ENCODE measurements at regions not wholly inside any gene's neighbourhood (a gene's known extent, or its start where the extent isn't known, plus 50 kb on each side); places are given as distances from the start of the nearest gene placed in this dataset.

DNA sequence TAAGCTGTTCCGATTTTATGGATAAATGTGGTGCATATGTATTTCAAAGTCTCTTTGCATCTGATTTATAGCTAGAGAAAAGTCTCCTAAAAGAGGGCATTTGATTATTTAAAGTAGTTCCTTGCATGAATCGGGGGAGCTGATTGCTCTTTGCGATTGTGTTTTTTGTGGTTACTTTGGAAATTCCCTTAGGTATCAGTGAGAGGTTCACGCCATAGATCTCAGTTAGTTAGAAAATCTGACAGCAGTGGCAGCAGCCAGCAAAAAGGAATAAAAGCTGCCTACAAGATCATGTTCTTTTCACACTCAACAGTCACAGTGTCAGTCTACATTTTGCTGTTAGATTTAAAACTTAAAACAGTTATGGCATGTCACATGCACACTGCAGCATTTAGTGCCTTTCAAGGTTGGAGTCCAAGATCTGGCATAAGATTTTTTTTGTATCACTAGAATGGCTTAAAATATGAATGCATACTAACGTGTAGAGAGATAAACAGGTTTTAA is 436.5 kb upstream of the PCDH20 start:
- TF ChIP-seq, protein P1, sequence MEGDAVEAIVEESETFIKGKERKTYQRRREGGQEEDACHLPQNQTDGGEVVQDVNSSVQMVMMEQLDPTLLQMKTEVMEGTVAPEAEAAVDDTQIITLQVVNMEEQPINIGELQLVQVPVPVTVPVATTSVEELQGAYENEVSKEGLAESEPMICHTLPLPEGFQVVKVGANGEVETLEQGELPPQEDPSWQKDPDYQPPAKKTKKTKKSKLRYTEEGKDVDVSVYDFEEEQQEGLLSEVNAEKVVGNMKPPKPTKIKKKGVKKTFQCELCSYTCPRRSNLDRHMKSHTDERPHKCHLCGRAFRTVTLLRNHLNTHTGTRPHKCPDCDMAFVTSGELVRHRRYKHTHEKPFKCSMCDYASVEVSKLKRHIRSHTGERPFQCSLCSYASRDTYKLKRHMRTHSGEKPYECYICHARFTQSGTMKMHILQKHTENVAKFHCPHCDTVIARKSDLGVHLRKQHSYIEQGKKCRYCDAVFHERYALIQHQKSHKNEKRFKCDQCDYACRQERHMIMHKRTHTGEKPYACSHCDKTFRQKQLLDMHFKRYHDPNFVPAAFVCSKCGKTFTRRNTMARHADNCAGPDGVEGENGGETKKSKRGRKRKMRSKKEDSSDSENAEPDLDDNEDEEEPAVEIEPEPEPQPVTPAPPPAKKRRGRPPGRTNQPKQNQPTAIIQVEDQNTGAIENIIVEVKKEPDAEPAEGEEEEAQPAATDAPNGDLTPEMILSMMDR (conservative IDR thresholded peaks at IDR 0.05; ENCODE audit: low read depth in 2 of 2): no peak
- TF ChIP-seq EZH2 (IDR thresholded peaks at IDR 0.05; ENCODE audit: low read depth, unreplicated experiment) (no peak), POLR2AphosphoS5 (IDR thresholded peaks at IDR 0.05; ENCODE audit: low read depth) (no peak), CREB1 (CRISPR knock-in tag; IDR thresholded peaks at IDR 0.05; ENCODE audit: low read depth) (no peak), NANOG (IDR thresholded peaks at IDR 0.05; ENCODE audit: borderline replicate concordance) (no peak), ZNF114 (CRISPR knock-in tag; IDR thresholded peaks at IDR 0.05) (no peak), EZH2phosphoT487 (IDR thresholded peaks at IDR 0.05; ENCODE audit: unreplicated experiment) (no peak), JUNB (IDR thresholded peaks at IDR 0.05; ENCODE audit: unreplicated experiment) (no peak), STAT1 (IDR thresholded peaks at IDR 0.05; ENCODE audit: unreplicated experiment) (no peak)
- TF ChIP-seq, protein P2, sequence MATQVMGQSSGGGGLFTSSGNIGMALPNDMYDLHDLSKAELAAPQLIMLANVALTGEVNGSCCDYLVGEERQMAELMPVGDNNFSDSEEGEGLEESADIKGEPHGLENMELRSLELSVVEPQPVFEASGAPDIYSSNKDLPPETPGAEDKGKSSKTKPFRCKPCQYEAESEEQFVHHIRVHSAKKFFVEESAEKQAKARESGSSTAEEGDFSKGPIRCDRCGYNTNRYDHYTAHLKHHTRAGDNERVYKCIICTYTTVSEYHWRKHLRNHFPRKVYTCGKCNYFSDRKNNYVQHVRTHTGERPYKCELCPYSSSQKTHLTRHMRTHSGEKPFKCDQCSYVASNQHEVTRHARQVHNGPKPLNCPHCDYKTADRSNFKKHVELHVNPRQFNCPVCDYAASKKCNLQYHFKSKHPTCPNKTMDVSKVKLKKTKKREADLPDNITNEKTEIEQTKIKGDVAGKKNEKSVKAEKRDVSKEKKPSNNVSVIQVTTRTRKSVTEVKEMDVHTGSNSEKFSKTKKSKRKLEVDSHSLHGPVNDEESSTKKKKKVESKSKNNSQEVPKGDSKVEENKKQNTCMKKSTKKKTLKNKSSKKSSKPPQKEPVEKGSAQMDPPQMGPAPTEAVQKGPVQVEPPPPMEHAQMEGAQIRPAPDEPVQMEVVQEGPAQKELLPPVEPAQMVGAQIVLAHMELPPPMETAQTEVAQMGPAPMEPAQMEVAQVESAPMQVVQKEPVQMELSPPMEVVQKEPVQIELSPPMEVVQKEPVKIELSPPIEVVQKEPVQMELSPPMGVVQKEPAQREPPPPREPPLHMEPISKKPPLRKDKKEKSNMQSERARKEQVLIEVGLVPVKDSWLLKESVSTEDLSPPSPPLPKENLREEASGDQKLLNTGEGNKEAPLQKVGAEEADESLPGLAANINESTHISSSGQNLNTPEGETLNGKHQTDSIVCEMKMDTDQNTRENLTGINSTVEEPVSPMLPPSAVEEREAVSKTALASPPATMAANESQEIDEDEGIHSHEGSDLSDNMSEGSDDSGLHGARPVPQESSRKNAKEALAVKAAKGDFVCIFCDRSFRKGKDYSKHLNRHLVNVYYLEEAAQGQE (IDR thresholded peaks at IDR 0.05; ENCODE audit: unreplicated experiment): no peak
- TF ChIP-seq, protein P3, sequence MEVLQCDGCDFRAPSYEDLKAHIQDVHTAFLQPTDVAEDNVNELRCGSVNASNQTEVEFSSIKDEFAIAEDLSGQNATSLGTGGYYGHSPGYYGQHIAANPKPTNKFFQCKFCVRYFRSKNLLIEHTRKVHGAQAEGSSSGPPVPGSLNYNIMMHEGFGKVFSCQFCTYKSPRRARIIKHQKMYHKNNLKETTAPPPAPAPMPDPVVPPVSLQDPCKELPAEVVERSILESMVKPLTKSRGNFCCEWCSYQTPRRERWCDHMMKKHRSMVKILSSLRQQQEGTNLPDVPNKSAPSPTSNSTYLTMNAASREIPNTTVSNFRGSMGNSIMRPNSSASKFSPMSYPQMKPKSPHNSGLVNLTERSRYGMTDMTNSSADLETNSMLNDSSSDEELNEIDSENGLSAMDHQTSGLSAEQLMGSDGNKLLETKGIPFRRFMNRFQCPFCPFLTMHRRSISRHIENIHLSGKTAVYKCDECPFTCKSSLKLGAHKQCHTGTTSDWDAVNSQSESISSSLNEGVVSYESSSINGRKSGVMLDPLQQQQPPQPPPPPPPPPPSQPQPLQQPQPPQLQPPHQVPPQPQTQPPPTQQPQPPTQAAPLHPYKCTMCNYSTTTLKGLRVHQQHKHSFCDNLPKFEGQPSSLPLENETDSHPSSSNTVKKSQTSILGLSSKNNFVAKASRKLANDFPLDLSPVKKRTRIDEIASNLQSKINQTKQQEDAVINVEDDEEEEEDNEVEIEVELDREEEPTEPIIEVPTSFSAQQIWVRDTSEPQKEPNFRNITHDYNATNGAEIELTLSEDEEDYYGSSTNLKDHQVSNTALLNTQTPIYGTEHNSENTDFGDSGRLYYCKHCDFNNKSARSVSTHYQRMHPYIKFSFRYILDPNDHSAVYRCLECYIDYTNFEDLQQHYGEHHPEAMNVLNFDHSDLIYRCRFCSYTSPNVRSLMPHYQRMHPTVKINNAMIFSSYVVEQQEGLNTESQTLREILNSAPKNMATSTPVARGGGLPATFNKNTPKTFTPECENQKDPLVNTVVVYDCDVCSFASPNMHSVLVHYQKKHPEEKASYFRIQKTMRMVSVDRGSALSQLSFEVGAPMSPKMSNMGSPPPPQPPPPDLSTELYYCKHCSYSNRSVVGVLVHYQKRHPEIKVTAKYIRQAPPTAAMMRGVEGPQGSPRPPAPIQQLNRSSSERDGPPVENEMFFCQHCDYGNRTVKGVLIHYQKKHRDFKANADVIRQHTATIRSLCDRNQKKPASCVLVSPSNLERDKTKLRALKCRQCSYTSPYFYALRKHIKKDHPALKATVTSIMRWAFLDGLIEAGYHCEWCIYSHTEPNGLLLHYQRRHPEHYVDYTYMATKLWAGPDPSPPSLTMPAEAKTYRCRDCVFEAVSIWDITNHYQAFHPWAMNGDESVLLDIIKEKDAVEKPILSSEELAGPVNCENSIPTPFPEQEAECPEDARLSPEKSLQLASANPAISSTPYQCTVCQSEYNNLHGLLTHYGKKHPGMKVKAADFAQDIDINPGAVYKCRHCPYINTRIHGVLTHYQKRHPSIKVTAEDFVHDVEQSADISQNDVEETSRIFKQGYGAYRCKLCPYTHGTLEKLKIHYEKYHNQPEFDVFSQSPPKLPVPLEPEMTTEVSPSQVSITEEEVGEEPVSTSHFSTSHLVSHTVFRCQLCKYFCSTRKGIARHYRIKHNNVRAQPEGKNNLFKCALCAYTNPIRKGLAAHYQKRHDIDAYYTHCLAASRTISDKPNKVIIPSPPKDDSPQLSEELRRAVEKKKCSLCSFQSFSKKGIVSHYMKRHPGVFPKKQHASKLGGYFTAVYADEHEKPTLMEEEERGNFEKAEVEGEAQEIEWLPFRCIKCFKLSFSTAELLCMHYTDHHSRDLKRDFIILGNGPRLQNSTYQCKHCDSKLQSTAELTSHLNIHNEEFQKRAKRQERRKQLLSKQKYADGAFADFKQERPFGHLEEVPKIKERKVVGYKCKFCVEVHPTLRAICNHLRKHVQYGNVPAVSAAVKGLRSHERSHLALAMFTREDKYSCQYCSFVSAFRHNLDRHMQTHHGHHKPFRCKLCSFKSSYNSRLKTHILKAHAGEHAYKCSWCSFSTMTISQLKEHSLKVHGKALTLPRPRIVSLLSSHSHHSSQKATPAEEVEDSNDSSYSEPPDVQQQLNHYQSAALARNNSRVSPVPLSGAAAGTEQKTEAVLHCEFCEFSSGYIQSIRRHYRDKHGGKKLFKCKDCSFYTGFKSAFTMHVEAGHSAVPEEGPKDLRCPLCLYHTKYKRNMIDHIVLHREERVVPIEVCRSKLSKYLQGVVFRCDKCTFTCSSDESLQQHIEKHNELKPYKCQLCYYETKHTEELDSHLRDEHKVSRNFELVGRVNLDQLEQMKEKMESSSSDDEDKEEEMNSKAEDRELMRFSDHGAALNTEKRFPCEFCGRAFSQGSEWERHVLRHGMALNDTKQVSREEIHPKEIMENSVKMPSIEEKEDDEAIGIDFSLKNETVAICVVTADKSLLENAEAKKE (CRISPR knock-in tag; IDR thresholded peaks at IDR 0.05): no peak
- TF ChIP-seq, protein P4, sequence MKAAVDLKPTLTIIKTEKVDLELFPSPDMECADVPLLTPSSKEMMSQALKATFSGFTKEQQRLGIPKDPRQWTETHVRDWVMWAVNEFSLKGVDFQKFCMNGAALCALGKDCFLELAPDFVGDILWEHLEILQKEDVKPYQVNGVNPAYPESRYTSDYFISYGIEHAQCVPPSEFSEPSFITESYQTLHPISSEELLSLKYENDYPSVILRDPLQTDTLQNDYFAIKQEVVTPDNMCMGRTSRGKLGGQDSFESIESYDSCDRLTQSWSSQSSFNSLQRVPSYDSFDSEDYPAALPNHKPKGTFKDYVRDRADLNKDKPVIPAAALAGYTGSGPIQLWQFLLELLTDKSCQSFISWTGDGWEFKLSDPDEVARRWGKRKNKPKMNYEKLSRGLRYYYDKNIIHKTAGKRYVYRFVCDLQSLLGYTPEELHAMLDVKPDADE (IDR thresholded peaks at IDR 0.05): no peak

All from GM23338 (cell line).